ENCODE measurements at regions not wholly inside any gene's neighbourhood (a gene's known extent, or its start where the extent isn't known, plus 50 kb on each side); places are given as distances from the start of the nearest gene placed in this dataset.

- Histone ChIP-seq H3K4me2 (ENCODE audit: low read length, poor library complexity, severe bottlenecking) (no peak overlapping the region), H2BK12ac (ENCODE audit: low read length in 2 of 2) (no peak overlapping the region), H3K27ac (ENCODE audit: low read length, poor library complexity, severe bottlenecking) (no peak overlapping the region), H3K27me3 (ENCODE audit: control insufficient read depth in 1 of 2, insufficient read depth in 1 of 2, low read length in 2 of 2) (no peaks in the 10 kb centered on the region), H2AFZ (ENCODE audit: low read depth, low read length) (no peak overlapping the region), H2BK5ac (ENCODE audit: low read depth, low read length, poor library complexity, severe bottlenecking) (no peak overlapping the region), H2BK15ac (ENCODE audit: low read depth, poor library complexity, severe bottlenecking) (no peak overlapping the region), H3K36me3 (ENCODE audit: control insufficient read depth in 1 of 2, insufficient read depth in 2 of 2, low read depth in 1 of 2, low read length in 2 of 2) (no peaks in the 10 kb centered on the region), H3K4ac (ENCODE audit: low read depth in 1 of 2, low read length in 2 of 2) (no peak overlapping the region), H3K9me3 (ENCODE audit: control insufficient read depth, low read length) (no peaks in the 10 kb centered on the region), H3K14ac (ENCODE audit: low read length in 2 of 2) (no peak overlapping the region), H2BK120ac (ENCODE audit: low read depth, low read length) (no peak overlapping the region), H3K4me3 (ENCODE audit: insufficient read depth in 1 of 2, low read depth in 1 of 2, low read length in 2 of 2) (no peak overlapping the region), H2AK5ac (ENCODE audit: low read length, severe bottlenecking) (no peak overlapping the region), H3K4me1 (ENCODE audit: control insufficient read depth, insufficient read depth, low read depth, low read length) (no peaks in the 10 kb centered on the region), H3K23ac (ENCODE audit: low read length in 2 of 2) (no peak overlapping the region), H3K18ac (ENCODE audit: low read depth in 1 of 2, low read length in 2 of 2) (no peak overlapping the region), H3K79me1 (replicated peaks; ENCODE audit: low read length, poor library complexity, severe bottlenecking) (no peaks in the 10 kb centered on the region), H4K8ac (ENCODE audit: low read length) (no peak overlapping the region), H4K91ac (ENCODE audit: low read length) (no peak overlapping the region), H3K9ac (ENCODE audit: low read length) (no peak overlapping the region)
- 74% methylated on average over 2 of the region's 2 CpGs for WGBS
- no peak for DNase-seq
Measured at GRCh38 chr5:31047621-31048020, 145.9 kb upstream of the CDH6 start.

- no peak overlapping the region for H2BK15ac ChIP-seq (ENCODE audit: low read depth, poor library complexity, severe bottlenecking)
Measured at GRCh38 chr5:31047007-31047406, 146.5 kb upstream of the CDH6 start.

GRCh38 chr5:31036411-31036810, 157.1 kb upstream of the CDH6 start:
- no peak overlapping the region for H3K27ac ChIP-seq (ENCODE audit: low read length, poor library complexity, severe bottlenecking)
- H3K4ac ChIP-seq (ENCODE audit: low read depth in 1 of 2, low read length in 2 of 2): no peak overlapping the region
- no peak overlapping the region for H2BK120ac ChIP-seq (ENCODE audit: low read depth, low read length)
- peaks cover 2% of the 10 kb centered on the region for H3K4me1 ChIP-seq (ENCODE audit: control insufficient read depth, insufficient read depth, low read depth, low read length)
- no peak overlapping the region for H2BK15ac ChIP-seq (ENCODE audit: low read depth, poor library complexity, severe bottlenecking)
- no peaks in the 10 kb centered on the region for H3K79me1 ChIP-seq (replicated peaks; ENCODE audit: low read length, poor library complexity, severe bottlenecking)
- H3K9me3 ChIP-seq (ENCODE audit: control insufficient read depth, low read length): no peaks in the 10 kb centered on the region
- DNase-seq: no peak
- no peak overlapping the region for H3K9ac ChIP-seq (ENCODE audit: low read length)
- no peak overlapping the region for H3K14ac ChIP-seq (ENCODE audit: low read length in 2 of 2)
- H3K4me3 ChIP-seq (ENCODE audit: insufficient read depth in 1 of 2, low read depth in 1 of 2, low read length in 2 of 2): no peak overlapping the region
- H2BK5ac ChIP-seq (ENCODE audit: low read depth, low read length, poor library complexity, severe bottlenecking): no peak overlapping the region
- no peak overlapping the region for H3K4me2 ChIP-seq (ENCODE audit: low read length, poor library complexity, severe bottlenecking)
- H3K27me3 ChIP-seq (ENCODE audit: control insufficient read depth in 1 of 2, insufficient read depth in 1 of 2, low read length in 2 of 2): no peaks in the 10 kb centered on the region
- no peak overlapping the region for H2AK5ac ChIP-seq (ENCODE audit: low read length, severe bottlenecking)
- H4K91ac ChIP-seq (ENCODE audit: low read length): no peak overlapping the region
- H4K8ac ChIP-seq (ENCODE audit: low read length): no peak overlapping the region
- no peak overlapping the region for H2BK12ac ChIP-seq (ENCODE audit: low read length in 2 of 2)
- WGBS: no CpG with 5 or more reads among the region's 4 CpGs
- no peak overlapping the region for H3K18ac ChIP-seq (ENCODE audit: low read depth in 1 of 2, low read length in 2 of 2)
- no peak overlapping the region for H2AFZ ChIP-seq (ENCODE audit: low read depth, low read length)
- no peaks in the 10 kb centered on the region for H3K36me3 ChIP-seq (ENCODE audit: control insufficient read depth in 1 of 2, insufficient read depth in 2 of 2, low read depth in 1 of 2, low read length in 2 of 2)
- no peak overlapping the region for H3K23ac ChIP-seq (ENCODE audit: low read length in 2 of 2)

More at GRCh38 chr5:31047007-31047406, 146.5 kb upstream of the CDH6 start:
- Histone ChIP-seq H3K27me3 (ENCODE audit: control insufficient read depth in 1 of 2, insufficient read depth in 1 of 2, low read length in 2 of 2) (no peaks in the 10 kb centered on the region), H2AFZ (ENCODE audit: low read depth, low read length) (no peak overlapping the region), H2AK5ac (ENCODE audit: low read length, severe bottlenecking) (no peak overlapping the region), H3K9me3 (ENCODE audit: control insufficient read depth, low read length) (no peaks in the 10 kb centered on the region), H3K79me1 (replicated peaks; ENCODE audit: low read length, poor library complexity, severe bottlenecking) (no peaks in the 10 kb centered on the region), H3K4me3 (ENCODE audit: insufficient read depth in 1 of 2, low read depth in 1 of 2, low read length in 2 of 2) (no peak overlapping the region), H3K14ac (ENCODE audit: low read length in 2 of 2) (no peak overlapping the region), H2BK120ac (ENCODE audit: low read depth, low read length) (no peak overlapping the region), H2BK12ac (ENCODE audit: low read length in 2 of 2) (no peak overlapping the region), H3K18ac (ENCODE audit: low read depth in 1 of 2, low read length in 2 of 2) (no peak overlapping the region), H3K4me1 (ENCODE audit: control insufficient read depth, insufficient read depth, low read depth, low read length) (no peaks in the 10 kb centered on the region), H3K9ac (ENCODE audit: low read length) (no peak overlapping the region), H3K4me2 (ENCODE audit: low read length, poor library complexity, severe bottlenecking) (no peak overlapping the region), H4K8ac (ENCODE audit: low read length) (no peak overlapping the region), H3K23ac (ENCODE audit: low read length in 2 of 2) (no peak overlapping the region), H2BK5ac (ENCODE audit: low read depth, low read length, poor library complexity, severe bottlenecking) (no peak overlapping the region), H4K91ac (ENCODE audit: low read length) (no peak overlapping the region), H3K27ac (ENCODE audit: low read length, poor library complexity, severe bottlenecking) (no peak overlapping the region), H3K4ac (ENCODE audit: low read depth in 1 of 2, low read length in 2 of 2) (no peak overlapping the region), H3K36me3 (ENCODE audit: control insufficient read depth in 1 of 2, insufficient read depth in 2 of 2, low read depth in 1 of 2, low read length in 2 of 2) (no peaks in the 10 kb centered on the region)
- DNase-seq: no peak
- 39% methylated on average over 2 of the region's 5 CpGs for WGBS

DNA sequence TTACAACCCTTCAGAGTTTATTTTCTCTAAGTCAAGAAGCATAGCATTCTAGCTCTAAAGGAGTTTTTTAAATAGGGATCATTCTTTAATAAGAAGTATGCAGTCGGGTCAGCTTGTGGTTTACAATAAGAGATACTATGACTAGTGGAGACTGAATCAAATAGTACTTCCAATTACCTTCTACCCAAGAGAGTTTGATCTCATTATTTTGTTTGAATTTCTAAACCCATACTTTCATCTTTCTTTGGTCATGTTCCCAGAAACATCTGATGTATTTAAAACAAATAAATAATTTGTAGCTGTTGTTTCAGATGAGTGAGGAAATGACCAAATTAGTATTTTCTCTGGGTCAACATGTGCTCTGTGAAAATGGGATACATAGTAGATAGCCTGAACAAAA, 160.2 kb upstream of the CDH6 start:
- H2AK5ac ChIP-seq (ENCODE audit: low read length, severe bottlenecking): no peak overlapping the region

More for the DNA sequence above, 160.2 kb upstream of the CDH6 start:
- Histone ChIP-seq H3K36me3 (ENCODE audit: control insufficient read depth in 1 of 2, insufficient read depth in 2 of 2, low read depth in 1 of 2, low read length in 2 of 2) (peaks cover 0 to 3% of the 10 kb centered on the region in 2 experiments), H3K4me3 (ENCODE audit: insufficient read depth in 1 of 2, low read depth in 1 of 2, low read length in 2 of 2) (no peak overlapping the region), H3K9ac (ENCODE audit: low read length) (no peak overlapping the region), H3K4me1 (ENCODE audit: control insufficient read depth, insufficient read depth, low read depth, low read length) (peaks cover 2% of the 10 kb centered on the region), H3K79me1 (replicated peaks; ENCODE audit: low read length, poor library complexity, severe bottlenecking) (no peaks in the 10 kb centered on the region), H2BK12ac (ENCODE audit: low read length in 2 of 2) (no peak overlapping the region), H3K4me2 (ENCODE audit: low read length, poor library complexity, severe bottlenecking) (no peak overlapping the region), H3K27me3 (ENCODE audit: control insufficient read depth in 1 of 2, insufficient read depth in 1 of 2, low read length in 2 of 2) (no peaks in the 10 kb centered on the region), H2BK5ac (ENCODE audit: low read depth, low read length, poor library complexity, severe bottlenecking) (no peak overlapping the region), H2BK15ac (ENCODE audit: low read depth, poor library complexity, severe bottlenecking) (no peak overlapping the region), H3K9me3 (ENCODE audit: control insufficient read depth, low read length) (peaks cover 3% of the 10 kb centered on the region), H3K14ac (ENCODE audit: low read length in 2 of 2) (no peak overlapping the region), H4K8ac (ENCODE audit: low read length) (no peak overlapping the region), H4K91ac (ENCODE audit: low read length) (no peak overlapping the region), H3K4ac (ENCODE audit: low read depth in 1 of 2, low read length in 2 of 2) (no peak overlapping the region), H3K23ac (ENCODE audit: low read length in 2 of 2) (no peak overlapping the region), H2BK120ac (ENCODE audit: low read depth, low read length) (no peak overlapping the region), H2AFZ (ENCODE audit: low read depth, low read length) (no peak overlapping the region), H3K27ac (ENCODE audit: low read length, poor library complexity, severe bottlenecking) (no peak overlapping the region), H3K18ac (ENCODE audit: low read depth in 1 of 2, low read length in 2 of 2) (no peak overlapping the region)
- no peak for DNase-seq
- 60% methylated on average over 1 of the region's 1 CpG for WGBS
